ENCODE measurements at regions not wholly inside any gene's neighbourhood (a gene's known extent, or its start where the extent isn't known, plus 50 kb on each side); places are given as distances from the start of the nearest gene placed in this dataset.

DNA sequence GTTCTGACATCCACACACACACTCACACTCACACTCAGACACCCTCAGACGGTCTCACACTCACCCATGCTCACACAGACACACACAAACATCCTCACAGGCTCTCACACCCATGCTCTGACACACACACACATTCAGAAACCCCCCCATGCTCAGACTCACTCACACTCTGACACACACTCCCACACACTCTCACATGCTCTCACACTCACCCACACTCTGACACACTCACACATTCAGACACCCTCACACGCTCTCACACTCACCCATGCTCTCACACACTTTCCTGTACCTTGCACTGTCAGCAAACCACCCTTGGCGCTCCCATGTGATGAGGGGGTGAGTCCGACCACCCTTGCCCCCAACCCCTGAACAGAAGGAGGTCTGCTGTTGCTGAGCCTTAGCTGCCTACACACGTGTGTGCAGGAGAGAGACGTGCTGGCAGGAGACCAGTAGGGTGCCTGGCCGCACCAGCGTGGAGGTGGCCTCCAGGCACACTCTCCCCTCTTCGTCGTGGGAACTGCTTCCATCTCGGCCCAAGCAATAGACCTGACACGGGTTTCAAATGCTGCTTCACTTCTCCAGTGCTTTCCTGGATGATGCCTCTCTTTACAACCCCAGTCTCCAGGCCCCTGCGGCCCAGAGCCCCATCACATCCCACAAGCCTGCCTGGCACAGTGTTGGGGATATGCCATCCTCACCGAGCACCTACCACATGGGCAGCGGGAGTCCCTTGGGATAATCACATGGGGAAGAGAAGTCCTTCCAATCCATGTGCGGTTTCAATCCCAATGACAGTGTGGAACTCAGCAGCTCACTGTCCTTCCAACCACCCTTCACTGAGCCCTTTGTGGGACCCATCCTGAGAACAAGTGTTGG, 267.8 kb upstream of the FOXF1 start:
- TF ChIP-seq, protein P1, sequence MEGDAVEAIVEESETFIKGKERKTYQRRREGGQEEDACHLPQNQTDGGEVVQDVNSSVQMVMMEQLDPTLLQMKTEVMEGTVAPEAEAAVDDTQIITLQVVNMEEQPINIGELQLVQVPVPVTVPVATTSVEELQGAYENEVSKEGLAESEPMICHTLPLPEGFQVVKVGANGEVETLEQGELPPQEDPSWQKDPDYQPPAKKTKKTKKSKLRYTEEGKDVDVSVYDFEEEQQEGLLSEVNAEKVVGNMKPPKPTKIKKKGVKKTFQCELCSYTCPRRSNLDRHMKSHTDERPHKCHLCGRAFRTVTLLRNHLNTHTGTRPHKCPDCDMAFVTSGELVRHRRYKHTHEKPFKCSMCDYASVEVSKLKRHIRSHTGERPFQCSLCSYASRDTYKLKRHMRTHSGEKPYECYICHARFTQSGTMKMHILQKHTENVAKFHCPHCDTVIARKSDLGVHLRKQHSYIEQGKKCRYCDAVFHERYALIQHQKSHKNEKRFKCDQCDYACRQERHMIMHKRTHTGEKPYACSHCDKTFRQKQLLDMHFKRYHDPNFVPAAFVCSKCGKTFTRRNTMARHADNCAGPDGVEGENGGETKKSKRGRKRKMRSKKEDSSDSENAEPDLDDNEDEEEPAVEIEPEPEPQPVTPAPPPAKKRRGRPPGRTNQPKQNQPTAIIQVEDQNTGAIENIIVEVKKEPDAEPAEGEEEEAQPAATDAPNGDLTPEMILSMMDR (IDR thresholded peaks at IDR 0.05), result no peak
- TF ChIP-seq POLR2A (IDR thresholded peaks at IDR 0.05), result no peak
